ENCODE measurements at regions not wholly inside any gene's neighbourhood (a gene's known extent, or its start where the extent isn't known, plus 50 kb on each side); places are given as distances from the start of the nearest gene placed in this dataset.

DNA sequence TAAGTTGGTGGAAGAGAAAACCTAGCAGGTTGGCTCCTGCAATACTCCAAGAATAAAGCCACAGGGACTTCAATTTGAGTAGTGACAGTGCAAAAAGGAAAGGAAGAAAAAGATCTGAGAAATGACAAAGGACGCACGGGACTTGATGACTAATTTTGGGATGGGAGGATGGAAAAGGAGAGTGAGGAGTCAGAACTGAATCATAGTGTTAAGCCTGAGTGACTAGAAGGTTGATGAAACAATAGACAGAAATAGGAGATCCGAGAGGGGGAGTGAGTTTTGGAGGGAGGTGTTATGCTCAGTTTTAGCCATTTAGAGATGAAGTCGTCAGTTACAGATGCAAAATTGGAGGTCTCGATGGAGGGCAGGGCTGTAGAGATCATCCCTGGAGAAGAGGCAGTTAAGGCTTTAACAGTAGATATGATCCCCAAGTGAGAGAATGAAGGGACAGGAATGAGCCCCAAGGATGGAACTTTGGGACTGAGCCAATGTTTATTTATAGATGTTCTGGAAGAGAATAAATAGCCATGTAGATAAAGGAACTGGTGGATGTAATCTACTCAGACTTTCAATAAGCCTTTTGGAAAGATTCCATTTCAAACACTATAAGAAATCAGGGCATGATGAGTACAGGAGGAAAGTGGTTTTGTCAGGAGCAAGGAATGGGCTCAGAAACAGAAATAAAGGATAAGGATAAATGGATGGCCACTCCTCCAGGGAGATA lies 108.9 kb upstream of the NCAM1 start:
- Histone ChIP-seq H3K27me3 (no peaks in the 10 kb centered on the region), H3K9me3 (no peaks in the 10 kb centered on the region), H3K4me3 (no peak overlapping the region), H3K27ac (no peak overlapping the region), H3K9ac (no peak overlapping the region), H3K4me2 (no peak overlapping the region), H3K36me3 (no peaks in the 10 kb centered on the region), H3K4me1 (no peaks in the 10 kb centered on the region), H4K20me1 (no peaks in the 10 kb centered on the region)
- no peak for TF ChIP-seq Cebpa-rat (IDR thresholded peaks at IDR 0.05)

DNA sequence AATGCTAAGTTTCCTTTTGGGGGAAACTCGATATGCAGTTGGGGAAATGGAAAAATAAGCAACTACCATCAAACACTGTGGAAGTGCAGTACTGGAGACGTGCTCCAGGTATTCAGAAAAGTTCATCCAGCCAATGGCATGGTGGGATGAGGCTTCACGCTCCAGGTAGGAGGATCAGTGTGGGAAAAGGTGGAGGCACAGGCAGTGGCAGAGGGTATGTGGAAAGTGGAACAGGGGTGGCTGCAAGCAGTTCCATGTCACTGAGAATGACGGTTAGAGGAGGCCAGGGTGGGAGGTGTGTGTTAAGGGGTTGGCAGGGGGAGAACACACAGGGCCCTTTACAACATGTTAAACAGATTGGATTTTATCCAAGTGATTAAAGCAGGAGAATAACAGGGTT lies 105.1 kb upstream of the NCAM1 start:
- Histone ChIP-seq H3K27ac (no peak overlapping the region), H3K36me3 (no peaks in the 10 kb centered on the region), H3K9ac (no peak overlapping the region), H3K27me3 (no peaks in the 10 kb centered on the region), H3K4me2 (no peak overlapping the region), H3K4me1 (no peaks in the 10 kb centered on the region), H3K9me3 (peaks cover 15% of the 10 kb centered on the region), H3K4me3 (no peak overlapping the region), H4K20me1 (no peaks in the 10 kb centered on the region)
- no peak for TF ChIP-seq Cebpa-rat (IDR thresholded peaks at IDR 0.05)

DNA sequence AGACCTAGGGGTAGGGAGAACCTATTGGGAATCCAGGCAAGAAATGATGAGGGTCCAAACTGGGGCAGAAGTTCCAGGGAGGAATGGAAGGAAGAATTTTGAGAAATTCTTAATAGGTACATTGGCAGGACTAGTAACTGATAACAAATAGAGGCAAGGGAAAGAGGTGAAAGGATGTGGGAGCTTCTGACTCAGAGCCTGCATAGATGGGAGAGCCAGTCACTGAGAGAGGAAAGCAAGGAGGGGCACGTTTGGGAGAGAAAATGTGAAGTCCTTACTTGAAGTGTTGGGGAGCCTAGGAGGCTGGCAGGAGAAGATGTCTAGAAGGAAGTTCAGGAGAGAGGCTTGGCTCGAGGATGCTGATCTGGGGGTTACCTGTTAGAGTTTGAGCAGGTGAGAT lies 104.6 kb upstream of the NCAM1 start:
- Histone ChIP-seq H3K4me2 (no peak overlapping the region), H4K20me1 (no peaks in the 10 kb centered on the region), H3K27me3 (no peaks in the 10 kb centered on the region), H3K9ac (no peak overlapping the region), H3K36me3 (no peaks in the 10 kb centered on the region), H3K9me3 (peaks cover 17% of the 10 kb centered on the region), H3K4me3 (no peak overlapping the region), H3K4me1 (no peaks in the 10 kb centered on the region), H3K27ac (no peak overlapping the region)
- no peak for TF ChIP-seq Cebpa-rat (IDR thresholded peaks at IDR 0.05)

DNA sequence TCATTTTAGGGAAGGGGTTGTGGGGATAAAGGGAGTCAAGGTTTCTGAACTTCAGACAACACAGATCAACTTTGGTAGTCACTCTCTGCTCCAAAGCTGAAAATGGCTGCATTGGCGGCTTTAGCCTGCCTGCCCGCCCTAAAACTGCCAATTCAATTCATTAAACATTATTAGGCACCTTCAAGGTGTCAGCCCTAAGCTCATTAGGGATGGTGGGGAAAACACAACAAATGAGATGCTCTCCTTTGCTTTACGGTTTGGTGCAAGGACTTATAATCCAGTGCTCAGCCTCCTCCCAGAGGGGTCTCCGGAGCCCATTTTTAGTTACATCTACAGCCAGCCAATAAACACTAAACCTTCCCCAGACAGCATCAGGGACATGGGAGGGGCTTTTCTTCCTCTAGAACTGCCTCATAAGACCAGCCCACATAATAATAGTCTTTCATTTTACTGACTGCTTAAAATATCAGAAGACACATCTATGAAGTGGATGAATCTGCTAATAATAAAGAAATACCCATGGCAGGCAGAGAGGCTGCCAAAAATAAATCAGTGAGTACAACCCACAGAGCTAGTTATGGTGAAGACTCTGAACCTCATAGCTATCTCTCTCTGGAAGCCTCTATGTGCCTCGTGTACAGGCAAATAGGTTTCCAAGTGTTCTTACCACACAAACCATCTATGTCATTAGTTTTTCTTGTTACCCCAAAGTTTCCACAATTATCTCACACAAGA lies 102.8 kb upstream of the NCAM1 start:
- peaks cover 26% of the 10 kb centered on the region for H3K9me3 ChIP-seq
- H3K36me3 ChIP-seq = no peaks in the 10 kb centered on the region
- H3K4me3 ChIP-seq = no peak overlapping the region
- no peaks in the 10 kb centered on the region for H3K27me3 ChIP-seq
- H4K20me1 ChIP-seq = no peaks in the 10 kb centered on the region
- H3K27ac ChIP-seq = no peak overlapping the region
- no peak for TF ChIP-seq Cebpa-rat (IDR thresholded peaks at IDR 0.05)
- H3K4me2 ChIP-seq = no peak overlapping the region
- H3K9ac ChIP-seq = no peak overlapping the region
- H3K4me1 ChIP-seq = no peaks in the 10 kb centered on the region

DNA sequence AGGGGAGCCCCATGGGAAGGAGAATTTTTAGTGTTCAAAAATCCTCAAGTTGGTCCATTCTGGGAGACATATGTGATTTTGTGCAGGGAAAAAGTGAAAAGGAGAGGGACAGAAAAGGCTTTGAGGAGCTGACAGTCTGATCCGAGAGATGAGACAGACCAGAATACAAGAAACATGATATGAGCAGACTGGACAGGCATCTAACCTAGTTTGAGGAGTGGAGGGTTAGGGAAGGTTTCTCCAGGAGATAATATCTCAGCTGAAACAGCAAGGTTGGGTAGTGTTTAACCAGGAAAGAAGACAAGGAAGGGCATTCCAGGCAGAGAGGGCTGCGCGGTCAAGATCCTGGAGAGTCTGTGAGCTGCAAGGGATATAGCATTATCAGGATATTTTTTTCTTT lies 101.4 kb upstream of the NCAM1 start:
- Histone ChIP-seq H3K27ac (no peak overlapping the region), H4K20me1 (no peaks in the 10 kb centered on the region), H3K36me3 (no peaks in the 10 kb centered on the region), H3K27me3 (no peaks in the 10 kb centered on the region), H3K9ac (no peak overlapping the region), H3K4me1 (no peaks in the 10 kb centered on the region), H3K4me2 (no peak overlapping the region), H3K4me3 (no peak overlapping the region), H3K9me3 (peaks cover 26% of the 10 kb centered on the region)
- TF ChIP-seq Cebpa-rat (IDR thresholded peaks at IDR 0.05) = no peak

DNA sequence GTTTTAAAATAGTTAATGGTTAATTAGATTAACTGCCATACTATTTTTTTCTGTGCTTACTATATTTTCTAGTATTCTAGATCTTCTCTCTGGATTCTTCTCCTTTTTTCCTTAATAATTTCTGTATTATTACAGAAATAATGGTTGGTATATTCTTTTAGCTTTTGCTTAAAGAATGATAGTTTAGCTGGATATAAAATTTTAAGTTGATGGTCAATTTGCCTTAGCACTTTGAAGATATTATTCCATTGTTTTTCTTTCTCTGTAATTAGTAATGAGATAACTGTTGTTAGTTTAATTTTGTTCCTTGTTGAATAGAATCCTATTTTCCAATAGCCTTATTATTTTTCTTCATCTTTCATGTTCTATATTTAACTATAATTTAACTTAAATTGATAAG lies 99.9 kb upstream of the NCAM1 start:
- Histone ChIP-seq H3K27me3 (no peaks in the 10 kb centered on the region), H4K20me1 (no peaks in the 10 kb centered on the region), H3K9ac (no peak overlapping the region), H3K4me1 (no peaks in the 10 kb centered on the region), H3K4me3 (no peak overlapping the region), H3K9me3 (peaks cover 26% of the 10 kb centered on the region), H3K36me3 (no peaks in the 10 kb centered on the region), H3K4me2 (no peak overlapping the region), H3K27ac (no peak overlapping the region)
- no peak for TF ChIP-seq Cebpa-rat (IDR thresholded peaks at IDR 0.05)

DNA sequence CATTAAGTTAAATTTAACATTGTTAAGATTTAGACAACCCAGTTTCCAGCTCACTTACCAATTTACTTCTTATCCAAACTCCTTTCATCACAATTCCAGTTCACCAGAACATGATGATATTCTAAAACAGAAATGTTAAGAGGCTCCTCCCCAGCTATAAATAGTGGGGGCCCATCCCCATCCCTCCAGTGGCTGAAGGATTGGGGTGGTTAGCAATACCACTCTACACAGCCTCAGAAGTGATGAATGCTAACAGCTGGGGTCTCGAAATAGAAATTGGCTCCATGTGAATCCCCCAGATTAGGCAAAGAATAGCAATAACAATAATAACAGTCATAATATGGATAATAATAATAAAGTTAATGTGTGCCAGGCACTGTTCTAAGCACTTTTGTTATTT lies 97.9 kb upstream of the NCAM1 start:
- Histone ChIP-seq H3K36me3 (no peaks in the 10 kb centered on the region), H3K4me2 (no peak overlapping the region), H3K9ac (no peak overlapping the region), H3K27me3 (no peaks in the 10 kb centered on the region), H3K9me3 (peaks cover 26% of the 10 kb centered on the region), H3K4me3 (no peak overlapping the region), H3K4me1 (no peaks in the 10 kb centered on the region), H3K27ac (no peak overlapping the region), H4K20me1 (no peaks in the 10 kb centered on the region)
- TF ChIP-seq Cebpa-rat (IDR thresholded peaks at IDR 0.05) = no peak

- Histone ChIP-seq H3K36me3 (no peaks in the 10 kb centered on the region), H4K20me1 (no peaks in the 10 kb centered on the region)
Measured at GRCh38 chr11:112864672-112865071, 96.5 kb upstream of the NCAM1 start.

DNA sequence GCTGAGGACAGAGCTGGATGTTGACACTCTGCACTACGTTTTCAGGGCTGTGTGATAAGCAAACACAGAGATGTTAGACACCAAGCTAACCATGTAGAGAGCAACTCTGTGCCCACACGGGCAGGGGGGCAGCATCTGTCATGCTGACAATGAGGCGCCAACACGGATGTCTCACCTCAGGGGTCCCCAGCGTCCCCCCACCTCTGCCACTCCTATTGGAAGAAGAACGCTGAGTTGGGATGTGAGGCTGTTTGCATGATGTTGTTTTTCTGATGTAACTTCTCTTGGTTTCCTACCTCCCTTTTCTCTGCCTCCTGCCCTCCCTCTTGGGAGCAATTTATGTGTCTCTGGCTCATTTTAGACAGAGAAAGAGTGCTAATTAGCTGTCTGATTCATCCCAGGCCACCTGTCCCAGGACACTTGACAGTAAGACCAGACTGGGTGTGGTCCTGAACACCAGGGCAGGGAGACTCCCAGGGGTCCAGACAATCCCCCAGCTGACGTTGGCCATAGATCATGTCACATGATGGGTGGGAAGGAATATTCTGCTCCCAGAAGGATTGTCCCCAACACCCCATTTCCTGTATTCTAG lies 89.2 kb upstream of the NCAM1 start:
- no peak overlapping the region for H3K9ac ChIP-seq
- TF ChIP-seq Cebpa-rat (IDR thresholded peaks at IDR 0.05) = no peak
- no peaks in the 10 kb centered on the region for H3K4me1 ChIP-seq
- no peak overlapping the region for H3K4me2 ChIP-seq
- H3K27me3 ChIP-seq = no peaks in the 10 kb centered on the region
- no peak overlapping the region for H3K4me3 ChIP-seq
- H4K20me1 ChIP-seq = no peaks in the 10 kb centered on the region
- H3K9me3 ChIP-seq = no peaks in the 10 kb centered on the region
- H3K36me3 ChIP-seq = no peaks in the 10 kb centered on the region
- H3K27ac ChIP-seq = no peak overlapping the region

More at GRCh38 chr11:112864672-112865071, 96.5 kb upstream of the NCAM1 start:
- Histone ChIP-seq H3K27me3 (no peaks in the 10 kb centered on the region), H3K27ac (no peak overlapping the region), H3K9me3 (peaks cover 25% of the 10 kb centered on the region), H3K4me1 (no peaks in the 10 kb centered on the region), H3K4me3 (no peak overlapping the region), H3K4me2 (no peak overlapping the region), H3K9ac (no peak overlapping the region)
- no peak for TF ChIP-seq Cebpa-rat (IDR thresholded peaks at IDR 0.05)

DNA sequence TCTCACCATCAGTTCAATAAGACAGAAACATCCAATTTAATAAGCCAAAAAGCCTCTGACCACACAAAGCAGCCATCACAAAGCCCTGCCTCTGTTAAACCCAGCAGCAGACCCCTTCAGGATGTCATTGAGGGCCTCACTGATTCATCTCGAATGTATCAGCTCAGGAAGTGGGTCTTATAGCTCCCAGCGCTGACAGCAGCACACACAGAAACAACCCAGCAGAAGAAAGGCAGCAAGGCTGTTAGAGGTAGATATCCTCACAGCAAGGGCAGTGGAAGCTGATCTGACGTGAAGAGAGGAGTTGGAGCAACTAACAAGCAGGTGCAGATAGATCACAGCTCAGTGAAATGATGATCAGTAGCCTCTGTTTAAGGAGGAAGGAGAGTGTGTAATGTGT lies 86.2 kb upstream of the NCAM1 start:
- no peak overlapping the region for H3K27ac ChIP-seq
- no peak overlapping the region for H3K4me2 ChIP-seq
- H3K36me3 ChIP-seq = no peaks in the 10 kb centered on the region
- TF ChIP-seq Cebpa-rat (IDR thresholded peaks at IDR 0.05) = no peak
- H3K9me3 ChIP-seq = no peaks in the 10 kb centered on the region
- no peak overlapping the region for H3K9ac ChIP-seq
- no peaks in the 10 kb centered on the region for H3K27me3 ChIP-seq
- no peaks in the 10 kb centered on the region for H4K20me1 ChIP-seq
- H3K4me3 ChIP-seq = no peak overlapping the region
- H3K4me1 ChIP-seq = peaks cover 2% of the 10 kb centered on the region

All from BLaER1 (cell line).